K562 (cell line): ENCODE measurements at regions not wholly inside any gene's neighbourhood (a gene's known extent, or its start where the extent isn't known, plus 50 kb on each side); places are given as distances from the start of the nearest gene placed in this dataset.

ENCODE experiments used
- ATAC-seq: fragments of 200-7000 bp; cut with Tn5 transposase; 3 replicates; pipeline ENCODE4 v1.9.1; 2020; ENCODE audit warnings: moderate library complexity
- BruUV-seq: library from RNA; stranded (reverse); fragments of 400-500 nt; replicated peaks from 2 replicates; lab custom pipeline; 2021; lab: Mats Ljungman, UMichigan
- CTCF ChIA-PET: fragments of 300-600 bp; formaldehyde crosslinking; extraction: SDS; loops from one replicate; lab custom pipeline; 2021; ENCODE audit warnings: low intra/inter-chr PET ratio; lab: Yijun Ruan, JAX
- POLR2A ChIA-PET: fragments of 300-600, 350-650 bp; sonication (Branson Sonifier 250); formaldehyde crosslinking; extraction: SDS; loops from one replicate; lab custom pipeline; 2021; ENCODE audit warnings: antibody characterized with exemption, inconsistent platforms; lab: Yijun Ruan, JAX
- DNase-seq, 4 experiments: peaks; one replicate each; pipeline versions ENCODE4 v3.0.0 to v3.0.0-alpha.2; 2011 to 2018; ENCODE audit warnings: low spot score in 3 of 4, mixed read lengths in 3 of 4; ENCODE audit errors: extremely low read depth in 1 of 4
- FAIRE-seq: peaks from 2 replicates; lab custom pipeline; 2011; peaks lifted over from hg19 to GRCh38; lab: Jason Lieb, UNC
- H2AFZ ChIP-seq: 2 replicates; pipeline ENCODE4 v1.6.0; 2011; ENCODE audit warnings: low read depth, low read length, control low read depth, inconsistent platforms
- H3K27ac ChIP-seq: fragments of 200-600 bp; 3 replicates; pipeline ENCODE4 v1.8.0; 2011; ENCODE audit warnings: low read depth, mild to moderate bottlenecking, control low read depth, inconsistent platforms, low read length, moderate library complexity, mixed read lengths; ENCODE audit errors: extremely low read depth
- H3K27me3 ChIP-seq, 2 experiments: fragments of 300-600 bp in 1 of 2; 2 replicates in 1 of 2; 3 replicates in 1 of 2; pipeline versions ENCODE4 v1.6.0 to v1.8.0; 2011; ENCODE audit warnings: inconsistent platforms in 2 of 2, low read length in 2 of 2, mild to moderate bottlenecking in 1 of 2, mixed read lengths in 1 of 2, moderate library complexity in 1 of 2; ENCODE audit not compliant: control insufficient read depth in 2 of 2, insufficient read depth in 2 of 2
- H3K36me3 ChIP-seq: fragments of 300-600 bp; 3 replicates; pipeline ENCODE4 v1.8.0; 2011; ENCODE audit warnings: mild to moderate bottlenecking, low read length, inconsistent platforms; ENCODE audit not compliant: control insufficient read depth, insufficient read depth
- H3K4me1 ChIP-seq, 2 experiments: fragments of 200-600 bp in 1 of 2; replicated peaks in 1 of 2; 2 replicates in 1 of 2; 3 replicates in 1 of 2; pipeline versions ENCODE4 v1.5.1 to v1.8.0; 2011; ENCODE audit warnings: inconsistent platforms in 2 of 2, low read length in 2 of 2, mild to moderate bottlenecking in 1 of 2, mixed read lengths in 1 of 2, moderate library complexity in 1 of 2; ENCODE audit not compliant: control insufficient read depth in 2 of 2, insufficient read depth in 2 of 2
- H3K4me2 ChIP-seq: 2 replicates; pipeline ENCODE4 v1.6.1; 2011; ENCODE audit warnings: low read length, control low read depth, inconsistent platforms, mixed read lengths; ENCODE audit not compliant: insufficient read depth
- H3K4me3 ChIP-seq: fragments of 200-600 bp; sonication (generic), shearing (Covaris generic); 2 replicates; pipeline ENCODE4 v1.5.1; 2016; ENCODE audit warnings: control low read depth, inconsistent platforms
- H3K79me2 ChIP-seq: fragments of 200-600 bp; 3 replicates; pipeline ENCODE4 v1.8.0; 2011; ENCODE audit warnings: low read length, inconsistent platforms; ENCODE audit not compliant: control insufficient read depth, insufficient read depth
- H3K9ac ChIP-seq, 2 experiments: 2 replicates each; pipeline versions ENCODE4 v1.6.0 to v1.6.1; 2011; ENCODE audit warnings: low read depth in 2 of 2, low read length in 2 of 2, control low read depth in 1 of 2, inconsistent platforms in 1 of 2, mild to moderate bottlenecking in 1 of 2, mixed read lengths in 1 of 2; ENCODE audit not compliant: insufficient read depth in 1 of 2
- H3K9me1 ChIP-seq: one replicate; pipeline ENCODE4 v1.6.0; 2011; ENCODE audit warnings: inconsistent platforms, mild to moderate bottlenecking, low read length, moderate library complexity; ENCODE audit not compliant: control insufficient read depth, insufficient read depth
- H3K9me3 ChIP-seq: replicated peaks from 2 replicates; pipeline ENCODE4 v1.5.1; 2011; ENCODE audit warnings: low read depth, low read length, inconsistent platforms; ENCODE audit not compliant: control insufficient read depth, insufficient read depth
- H4K20me1 ChIP-seq: replicated peaks from 2 replicates; pipeline ENCODE4 v1.6.1; 2011; ENCODE audit warnings: low read length, inconsistent platforms, mixed read lengths; ENCODE audit not compliant: control insufficient read depth, insufficient read depth
- ATF1 ChIP-seq, 2 experiments: fragments of 450-650 bp in 1 of 2; IDR thresholded peaks; 2 replicates each; pipeline ENCODE4 v1.6.1; 2016; ENCODE audit warnings: missing compliant biosample characterization in 1 of 2, missing genetic modification characterization in 1 of 2
- GTF2F1 ChIP-seq: IDR thresholded peaks from 2 replicates; pipeline ENCODE4 v1.6.1; 2011; ENCODE audit warnings: low read depth, low read length, improper control_type of control experiment
- KLF1 ChIP-seq: fragments of 450-650 bp; IDR thresholded peaks from 2 replicates; pipeline ENCODE4 v1.6.1; 2016; ENCODE audit warnings: missing genetic modification characterization, missing compliant biosample characterization
- MBD1 ChIP-seq: fragments of 250-450 bp; sonication (Bioruptor Pico); IDR thresholded peaks from 2 replicates; pipeline ENCODE4 v1.8.0; 2022; ENCODE audit warnings: inconsistent platforms
- POLR2G ChIP-seq: fragments of 200-400 bp; formaldehyde crosslinking; IDR thresholded peaks from 2 replicates; pipeline ENCODE4 v1.6.1; 2017; ENCODE audit warnings: low read depth, mild to moderate bottlenecking, antibody characterized with exemption, low read length, moderate library complexity
- ZC3H4 ChIP-seq: sonication (generic); formaldehyde crosslinking; IDR thresholded peaks from 2 replicates; pipeline ENCODE4 v1.9.0; 2021; ENCODE audit warnings: missing genetic modification reagents, borderline replicate concordance
- ZNF561 ChIP-seq: fragments of 450-650 bp; formaldehyde crosslinking; conservative IDR thresholded peaks from 2 replicates; pipeline ENCODE4 v1.4.0; 2020; ENCODE audit warnings: mild to moderate bottlenecking, moderate library complexity
- ZNF639 ChIP-seq, 2 experiments: fragments of 200-800 bp in 1 of 2; sonication (Bioruptor generic) in 1 of 2; sonication (generic) in 1 of 2; formaldehyde crosslinking in 1 of 2; IDR thresholded peaks in 1 of 2; conservative IDR thresholded peaks in 1 of 2; 2 replicates each; pipeline versions ENCODE4 v1.5.0 to v1.6.1; 2016 to 2020; ENCODE audit warnings: missing compliant biosample characterization in 1 of 2, missing genetic modification characterization in 1 of 2, missing genetic modification reagents in 1 of 2
- WGBS: fragments of 100-300 bp; shearing (Covaris generic); methylation state at CpG from one replicate; pipeline ENCODE4 v1.1.6; 2016; ENCODE audit warnings: low coverage, mixed read lengths; ENCODE audit not compliant: insufficient coverage; ENCODE audit errors: missing lambda C conversion rate; 5-methylcytosine and 5-hydroxymethylcytosine counted together
- in situ Hi-C: fragments of 300-500 bp; cut with MboI; formaldehyde crosslinking; loops from 4 replicates; pipeline ENCODE4 v1.15.0; 2018; ENCODE audit warnings: inconsistent platforms, mixed read lengths
- intact Hi-C: fragments of 100-400 bp; cut with micrococcal nuclease; formaldehyde crosslinking; loops from 2 replicates; pipeline ENCODE4 v1.14.2; 2022

GRCh38 chr17:68753985-68754769 is 153.0 kb upstream of the FAM20A start (continued):
- TF ChIP-seq ZNF639 (CRISPR knock-in tag; conservative IDR thresholded peaks at IDR 0.05 in 1 of 2, IDR thresholded peaks at IDR 0.05 in 1 of 2) = no peak
- TF ChIP-seq MBD1 (CRISPR knock-in tag) = no peak

GRCh38 chr17:68750208-68750562 is 149.0 kb upstream of the FAM20A start:
- no peak overlapping the region for H3K27ac ChIP-seq
- intact Hi-C loops (loop anchor here (5.0 kb wide), 1 partner anchor 118 kb away; no protein-coding TSS in a partner anchor), in situ Hi-C loops (loop anchor here (25.0 kb wide), 3 partner anchors 488 to 788 kb away; no protein-coding TSS in a partner anchor)
- WGBS = 8% methylated on average over 6 of the region's 6 CpGs
- H3K36me3 ChIP-seq = no peaks in the 10 kb centered on the region
- peaks cover 8 to 9% of the 10 kb centered on the region in 2 experiments; a peak in 4 of 5 replicates for H3K27me3 ChIP-seq
- H3K4me3 ChIP-seq = no peak overlapping the region
- H4K20me1 ChIP-seq = no peaks in the 10 kb centered on the region
- no peaks in the 10 kb centered on the region for H3K79me2 ChIP-seq
- H2AFZ ChIP-seq = peak overlapping the region; percentile 83
- ChIA-PET POLR2A (no interaction called here), CTCF (no interaction called here)
- FAIRE-seq = no peak
- peak overlapping the region; percentile 76 for H3K4me2 ChIP-seq
- H3K4me1 ChIP-seq = no peaks in the 10 kb centered on the region
- DNase-seq = no peak
- H3K9me1 ChIP-seq = no peaks in the 10 kb centered on the region
- no peak for ATAC-seq
- BruUV-seq = no TSS peak
- H3K9me3 ChIP-seq = no peaks in the 10 kb centered on the region
- H3K9ac ChIP-seq = no peak overlapping the region
- TF ChIP-seq ATF1 (CRISPR knock-in tag; IDR thresholded peaks at IDR 0.05) (no peak), ATF1 (tag; IDR thresholded peaks at IDR 0.05) (peak; percentile 54), ZNF561 (CRISPR knock-in tag) (no peak), KLF1 (tag) (no peak), ZC3H4 (CRISPR knock-in tag) (no peak), GTF2F1 (no peak), POLR2G (no peak)
